Endothelial cell (in vitro differentiated cells): ENCODE measurements at regions not wholly inside any gene's neighbourhood (a gene's known extent, or its start where the extent isn't known, plus 50 kb on each side); places are given as distances from the start of the nearest gene placed in this dataset.

Experiments
- DNase-seq: peaks from one replicate; pipeline ENCODE4 v3.0.0; 2021; ENCODE audit warnings: low spot score
- H3K27ac Mint-ChIP-seq: one replicate; pipeline ENCODE4 v1.8.0; 2021; ENCODE audit warnings: mixed read lengths, inconsistent platforms; ENCODE audit not compliant: unreplicated experiment
- H3K27me3 Mint-ChIP-seq: one replicate; pipeline ENCODE4 v1.8.0; 2021; ENCODE audit warnings: mild to moderate bottlenecking, moderate library complexity, mixed read lengths, inconsistent platforms; ENCODE audit not compliant: unreplicated experiment
- H3K36me3 Mint-ChIP-seq: one replicate; pipeline ENCODE4 v1.8.0; 2021; ENCODE audit warnings: mild to moderate bottlenecking, low read depth, mixed read lengths, inconsistent platforms; ENCODE audit not compliant: unreplicated experiment
- H3K4me1 Mint-ChIP-seq: one replicate; pipeline ENCODE4 v1.8.0; 2021; ENCODE audit warnings: mild to moderate bottlenecking, mixed read lengths, inconsistent platforms; ENCODE audit not compliant: unreplicated experiment
- H3K4me3 Mint-ChIP-seq: one replicate; pipeline ENCODE4 v1.8.0; 2021; ENCODE audit warnings: mild to moderate bottlenecking, mixed read lengths, inconsistent platforms; ENCODE audit not compliant: unreplicated experiment
- H3K9me3 Mint-ChIP-seq: one replicate; pipeline ENCODE4 v1.8.0; 2021; ENCODE audit warnings: mixed read lengths, inconsistent platforms; ENCODE audit not compliant: unreplicated experiment
- CTCF ChIP-seq: fragments of 200-600 bp; sonication (generic); IDR thresholded peaks from one replicate; pipeline ENCODE4 v1.5.0; 2021; ENCODE audit warnings: antibody characterized with exemption; ENCODE audit not compliant: unreplicated experiment

DNA sequence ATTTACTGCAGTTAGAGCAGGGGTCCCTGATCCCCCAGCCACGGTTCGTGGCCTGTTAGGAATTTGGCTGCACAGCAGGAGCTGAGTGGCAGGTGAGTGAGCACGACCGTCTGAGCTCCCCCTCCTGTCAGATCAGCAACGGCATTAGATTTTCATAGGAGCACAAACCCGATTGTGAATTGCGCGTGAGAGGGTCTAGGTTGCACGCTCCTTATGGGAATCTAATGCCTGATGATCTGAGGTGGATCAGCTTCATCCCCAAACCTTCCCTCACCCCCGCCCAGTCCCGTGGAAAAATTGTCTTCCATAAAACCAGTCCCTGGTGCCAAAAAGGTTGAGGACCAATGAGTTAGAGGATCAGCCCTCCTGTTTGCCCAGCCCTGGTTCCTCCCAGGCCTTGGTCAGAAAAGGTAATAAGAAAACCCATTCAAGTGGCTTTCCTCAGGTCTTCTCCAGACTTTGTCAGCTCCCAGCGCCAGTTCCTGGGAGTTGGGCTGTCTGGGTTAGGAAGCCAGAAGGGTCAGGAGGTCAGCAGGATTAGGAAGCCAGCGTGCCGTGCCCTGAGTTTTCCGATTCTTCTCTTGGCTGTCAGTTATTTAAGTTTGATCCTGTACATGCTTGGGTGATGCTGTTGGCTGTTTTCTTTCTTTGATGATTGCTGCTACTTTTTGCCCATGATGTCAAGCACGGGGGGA is 139.9 kb upstream of the PMEPA1 start:
- H3K4me1 Mint-ChIP-seq, result peaks cover 10% of the 10 kb centered on the region
- no peak for TF ChIP-seq CTCF
- no peak overlapping the region for H3K4me3 Mint-ChIP-seq
- no peaks in the 10 kb centered on the region for H3K9me3 Mint-ChIP-seq
- no peaks in the 10 kb centered on the region for H3K36me3 Mint-ChIP-seq
- DNase-seq, result no peak
- no peak overlapping the region for H3K27ac Mint-ChIP-seq
- peaks cover 5% of the 10 kb centered on the region for H3K27me3 Mint-ChIP-seq

DNA sequence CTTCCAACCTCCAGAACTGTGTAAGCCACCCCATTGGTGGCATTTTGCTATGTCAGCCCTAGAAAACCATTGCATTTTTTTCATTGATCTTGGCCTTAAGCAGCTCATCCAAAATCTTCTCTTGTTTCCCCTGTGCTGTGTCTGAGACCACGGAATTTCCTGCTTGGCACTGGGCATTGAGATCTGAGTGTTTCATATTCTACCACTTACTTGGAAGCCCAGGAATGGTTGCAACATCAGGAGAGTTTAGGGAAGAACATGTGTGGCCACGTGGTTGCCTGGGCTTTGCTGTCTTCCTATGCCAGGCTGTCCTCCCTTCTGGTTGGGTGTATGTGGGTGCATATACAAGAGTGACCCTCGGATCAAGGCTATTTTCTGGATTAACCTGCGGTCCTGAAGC is 139.3 kb upstream of the PMEPA1 start:
- Mint-ChIP-seq H3K4me3 (no peak overlapping the region), H3K36me3 (no peaks in the 10 kb centered on the region), H3K27ac (no peak overlapping the region), H3K27me3 (peaks cover 8% of the 10 kb centered on the region), H3K9me3 (no peaks in the 10 kb centered on the region), H3K4me1 (peaks cover 10% of the 10 kb centered on the region)
- TF ChIP-seq CTCF, result no peak
- no peak for DNase-seq

DNA sequence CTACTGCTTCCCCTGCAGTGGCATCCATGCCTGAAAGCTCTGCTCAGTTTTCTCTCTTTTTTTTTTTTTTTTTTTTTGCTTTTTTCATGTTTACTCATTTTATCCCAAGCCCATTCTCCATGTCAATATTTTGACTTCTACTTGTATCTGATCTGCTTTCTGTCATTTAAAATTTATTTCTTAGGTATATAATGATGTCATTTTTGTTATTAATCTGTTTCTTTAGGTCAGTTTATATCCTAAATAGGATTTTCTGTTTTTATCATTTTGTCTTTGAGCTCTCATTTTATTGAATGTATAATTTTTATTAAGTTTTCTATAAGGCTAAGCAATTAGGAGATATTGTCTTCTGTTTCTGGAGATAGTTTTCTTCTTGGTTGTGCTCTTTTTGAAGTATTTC is 138.5 kb upstream of the PMEPA1 start:
- no peak for TF ChIP-seq CTCF
- Mint-ChIP-seq H3K9me3 (no peaks in the 10 kb centered on the region), H3K4me1 (peaks cover 10% of the 10 kb centered on the region), H3K27me3 (peaks cover 11% of the 10 kb centered on the region), H3K27ac (no peak overlapping the region), H3K36me3 (no peaks in the 10 kb centered on the region), H3K4me3 (no peak overlapping the region)
- DNase-seq, result no peak

GRCh38 chr20:57847104-57847503 is 137.3 kb upstream of the PMEPA1 start:
- no peaks in the 10 kb centered on the region for H3K9me3 Mint-ChIP-seq
- no peak for DNase-seq
- no peak overlapping the region for H3K27ac Mint-ChIP-seq
- no peak overlapping the region for H3K4me3 Mint-ChIP-seq
- peaks cover 10% of the 10 kb centered on the region for H3K4me1 Mint-ChIP-seq
- peaks cover 11% of the 10 kb centered on the region for H3K27me3 Mint-ChIP-seq
- H3K36me3 Mint-ChIP-seq, result no peaks in the 10 kb centered on the region
- no peak for TF ChIP-seq CTCF

GRCh38 chr20:57844626-57845596 is 135.1 kb upstream of the PMEPA1 start:
- Mint-ChIP-seq H3K9me3 (no peaks in the 10 kb centered on the region), H3K27ac (no peak overlapping the region), H3K4me1 (peaks cover under 1% of the 10 kb centered on the region), H3K4me3 (no peak overlapping the region), H3K36me3 (no peaks in the 10 kb centered on the region), H3K27me3 (peaks cover 9% of the 10 kb centered on the region)
- no peak for DNase-seq
- no peak for TF ChIP-seq CTCF
